Chondrocyte (in vitro differentiated cells): ENCODE measurements at regions not wholly inside any gene's neighbourhood (a gene's known extent, or its start where the extent isn't known, plus 50 kb on each side); places are given as distances from the start of the nearest gene placed in this dataset.

ENCODE experiments used
- DNase-seq: peaks from one replicate; pipeline ENCODE4 v3.0.0; 2021; ENCODE audit warnings: mixed read lengths, low spot score
- H3K27ac Mint-ChIP-seq: one replicate; pipeline ENCODE4 v1.8.0; 2021; ENCODE audit warnings: mild to moderate bottlenecking, moderate library complexity, mixed read lengths; ENCODE audit not compliant: unreplicated experiment
- H3K27me3 Mint-ChIP-seq: 2 replicates; pipeline ENCODE4 v1.8.0; 2021; ENCODE audit warnings: low read depth, mixed read lengths
- H3K36me3 Mint-ChIP-seq: 2 replicates; pipeline ENCODE4 v1.8.0; 2021; ENCODE audit warnings: low read depth, mixed read lengths
- H3K4me1 Mint-ChIP-seq: 2 replicates; pipeline ENCODE4 v1.8.0; 2021; ENCODE audit warnings: low read depth, mild to moderate bottlenecking, mixed read lengths
- H3K4me3 Mint-ChIP-seq: one replicate; pipeline ENCODE4 v1.8.0; 2021; ENCODE audit warnings: mild to moderate bottlenecking, moderate library complexity, mixed read lengths; ENCODE audit not compliant: unreplicated experiment
- H3K9me3 Mint-ChIP-seq: 2 replicates; pipeline ENCODE4 v1.8.0; 2021; ENCODE audit warnings: low read depth, mixed read lengths
- TF ChIP-seq, protein P1 (sequence below): fragments of 200-600 bp; sonication (generic); IDR thresholded peaks from 2 replicates; pipeline ENCODE4 v1.5.0; 2021; ENCODE audit warnings: antibody characterized with exemption, mild to moderate bottlenecking, moderate library complexity

DNA sequence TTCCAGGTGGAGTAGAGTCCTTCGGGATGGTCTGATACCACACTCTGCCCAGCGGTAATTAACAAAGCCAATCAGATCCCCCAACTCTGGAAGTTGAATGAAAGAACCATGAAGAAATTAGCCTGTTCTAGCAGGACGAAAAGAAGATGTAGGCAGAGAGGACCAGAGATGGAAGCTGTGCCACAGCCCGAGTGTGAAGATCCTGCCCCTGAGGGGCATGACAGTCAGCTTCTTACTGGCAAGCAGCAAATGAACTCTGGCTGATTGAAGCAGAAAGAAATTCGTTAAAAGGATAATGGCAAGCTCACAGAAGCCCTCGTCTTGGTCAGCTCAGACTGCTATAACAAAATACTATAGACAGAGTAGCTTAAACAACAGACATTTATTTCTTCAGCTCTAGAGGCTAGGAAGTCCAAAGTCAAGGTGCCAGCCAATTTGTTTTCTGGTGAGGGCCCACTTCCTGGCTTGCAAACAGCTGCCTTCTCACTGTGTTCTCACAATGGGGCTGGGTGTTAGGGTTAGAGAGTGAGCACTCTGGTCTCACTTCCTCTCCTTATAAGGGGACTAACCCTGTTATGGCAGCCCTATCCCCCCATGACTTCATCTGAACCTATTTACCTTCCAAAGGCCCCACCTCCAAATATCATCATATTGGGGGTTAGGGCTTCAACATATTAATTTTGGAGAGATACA, 307.1 kb downstream of the VPS13C start:
- H3K27ac Mint-ChIP-seq, result no peak overlapping the region
- H3K4me3 Mint-ChIP-seq, result no peak overlapping the region
- no peaks in the 10 kb centered on the region for H3K36me3 Mint-ChIP-seq
- no peaks in the 10 kb centered on the region for H3K4me1 Mint-ChIP-seq
- DNase-seq, result no peak
- TF ChIP-seq, protein P1, sequence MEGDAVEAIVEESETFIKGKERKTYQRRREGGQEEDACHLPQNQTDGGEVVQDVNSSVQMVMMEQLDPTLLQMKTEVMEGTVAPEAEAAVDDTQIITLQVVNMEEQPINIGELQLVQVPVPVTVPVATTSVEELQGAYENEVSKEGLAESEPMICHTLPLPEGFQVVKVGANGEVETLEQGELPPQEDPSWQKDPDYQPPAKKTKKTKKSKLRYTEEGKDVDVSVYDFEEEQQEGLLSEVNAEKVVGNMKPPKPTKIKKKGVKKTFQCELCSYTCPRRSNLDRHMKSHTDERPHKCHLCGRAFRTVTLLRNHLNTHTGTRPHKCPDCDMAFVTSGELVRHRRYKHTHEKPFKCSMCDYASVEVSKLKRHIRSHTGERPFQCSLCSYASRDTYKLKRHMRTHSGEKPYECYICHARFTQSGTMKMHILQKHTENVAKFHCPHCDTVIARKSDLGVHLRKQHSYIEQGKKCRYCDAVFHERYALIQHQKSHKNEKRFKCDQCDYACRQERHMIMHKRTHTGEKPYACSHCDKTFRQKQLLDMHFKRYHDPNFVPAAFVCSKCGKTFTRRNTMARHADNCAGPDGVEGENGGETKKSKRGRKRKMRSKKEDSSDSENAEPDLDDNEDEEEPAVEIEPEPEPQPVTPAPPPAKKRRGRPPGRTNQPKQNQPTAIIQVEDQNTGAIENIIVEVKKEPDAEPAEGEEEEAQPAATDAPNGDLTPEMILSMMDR, result no peak
- peaks cover 9% of the 10 kb centered on the region for H3K27me3 Mint-ChIP-seq
- no peaks in the 10 kb centered on the region for H3K9me3 Mint-ChIP-seq

DNA sequence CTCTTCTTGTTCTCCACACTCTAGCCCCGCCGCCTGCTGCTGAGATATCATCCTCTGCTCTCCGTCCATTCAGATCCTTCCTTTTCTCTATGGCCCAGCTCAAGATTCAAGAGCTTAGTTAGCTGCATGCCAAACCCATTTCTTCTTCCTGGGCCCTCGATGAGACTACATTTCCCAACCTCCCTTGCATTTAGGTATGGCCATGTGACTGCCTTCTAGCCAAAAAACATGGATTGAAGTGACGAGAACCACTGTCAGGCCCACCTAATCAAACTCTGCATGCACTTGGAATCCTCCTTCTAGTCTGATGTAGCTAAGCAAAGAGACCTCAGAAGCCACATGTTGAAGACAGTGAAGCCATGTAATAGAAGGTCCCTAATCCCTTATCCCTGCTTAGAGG, 308.2 kb downstream of the VPS13C start:
- TF ChIP-seq, protein P1, result no peak
- H3K4me1 Mint-ChIP-seq, result no peaks in the 10 kb centered on the region
- H3K27ac Mint-ChIP-seq, result no peak overlapping the region
- H3K36me3 Mint-ChIP-seq, result no peaks in the 10 kb centered on the region
- H3K4me3 Mint-ChIP-seq, result no peak overlapping the region
- peaks cover 9% of the 10 kb centered on the region for H3K27me3 Mint-ChIP-seq
- no peak for DNase-seq
- no peaks in the 10 kb centered on the region for H3K9me3 Mint-ChIP-seq

DNA sequence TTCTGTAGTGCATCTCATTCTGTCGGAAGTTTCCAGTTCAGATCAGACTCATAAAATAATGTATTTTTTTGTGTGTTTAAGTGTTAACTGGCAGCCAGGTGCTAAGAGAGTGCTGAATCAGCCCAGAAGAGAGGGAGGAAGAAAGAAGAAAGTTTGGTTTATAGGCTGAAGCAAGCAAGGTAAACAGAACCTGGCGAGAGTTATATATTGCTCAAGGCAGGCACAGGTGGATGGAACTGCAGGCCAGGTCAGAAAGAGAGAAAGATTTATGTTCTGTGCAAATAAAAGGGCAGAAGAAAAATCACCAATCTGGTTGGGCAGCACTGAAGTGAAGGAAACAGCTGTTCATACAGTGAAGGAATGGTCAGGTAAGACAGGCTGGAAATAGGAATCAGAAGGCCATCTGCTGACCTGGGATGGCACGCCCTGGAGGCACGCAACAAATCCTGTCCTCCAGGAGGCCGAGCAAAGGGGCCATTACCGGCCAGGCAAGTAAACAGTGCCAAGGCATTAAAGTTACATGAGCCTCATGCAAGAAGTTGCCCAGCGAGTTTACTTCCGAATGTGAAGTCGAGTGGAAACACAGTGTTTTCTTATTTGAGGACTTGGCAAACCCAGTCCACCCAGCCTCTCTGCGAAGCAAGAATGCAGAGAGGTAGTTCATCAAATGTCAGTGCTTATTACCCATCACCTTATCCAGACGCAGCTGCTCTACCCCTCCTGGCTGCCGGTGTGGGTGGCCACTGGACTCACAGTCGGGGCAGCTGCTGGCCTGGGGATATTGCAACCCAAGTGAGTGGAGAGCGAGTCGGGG, 309.8 kb downstream of the VPS13C start:
- H3K27ac Mint-ChIP-seq, result no peak overlapping the region
- H3K9me3 Mint-ChIP-seq, result no peaks in the 10 kb centered on the region
- no peaks in the 10 kb centered on the region for H3K36me3 Mint-ChIP-seq
- no peak for DNase-seq
- TF ChIP-seq, protein P1, result no peak
- peaks cover 6% of the 10 kb centered on the region for H3K27me3 Mint-ChIP-seq
- H3K4me3 Mint-ChIP-seq, result no peak overlapping the region
- no peaks in the 10 kb centered on the region for H3K4me1 Mint-ChIP-seq

DNA sequence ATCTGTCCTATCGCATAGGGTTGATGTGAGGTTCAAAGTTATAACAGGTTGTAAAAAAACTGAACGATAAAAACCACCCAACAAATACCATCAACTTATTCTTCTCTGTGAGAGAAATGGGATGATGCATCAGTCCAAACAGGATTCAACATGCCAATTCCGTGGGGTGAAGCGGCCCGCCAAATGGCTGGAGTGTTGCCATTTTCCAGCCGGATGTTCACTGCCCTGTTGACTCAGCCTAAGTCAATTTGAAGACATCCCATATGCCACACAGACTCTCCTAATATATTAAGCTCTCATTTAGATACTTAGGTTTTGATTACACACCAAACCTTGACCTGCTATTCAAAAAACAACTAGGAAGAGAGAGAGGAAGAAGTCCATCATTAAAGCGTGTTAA, 311.1 kb downstream of the VPS13C start:
- H3K27me3 Mint-ChIP-seq, result peaks cover 2% of the 10 kb centered on the region
- H3K9me3 Mint-ChIP-seq, result no peaks in the 10 kb centered on the region
- H3K36me3 Mint-ChIP-seq, result no peaks in the 10 kb centered on the region
- H3K4me3 Mint-ChIP-seq, result no peak overlapping the region
- DNase-seq, result no peak
- no peaks in the 10 kb centered on the region for H3K4me1 Mint-ChIP-seq
- TF ChIP-seq, protein P1, result no peak
- no peak overlapping the region for H3K27ac Mint-ChIP-seq

DNA sequence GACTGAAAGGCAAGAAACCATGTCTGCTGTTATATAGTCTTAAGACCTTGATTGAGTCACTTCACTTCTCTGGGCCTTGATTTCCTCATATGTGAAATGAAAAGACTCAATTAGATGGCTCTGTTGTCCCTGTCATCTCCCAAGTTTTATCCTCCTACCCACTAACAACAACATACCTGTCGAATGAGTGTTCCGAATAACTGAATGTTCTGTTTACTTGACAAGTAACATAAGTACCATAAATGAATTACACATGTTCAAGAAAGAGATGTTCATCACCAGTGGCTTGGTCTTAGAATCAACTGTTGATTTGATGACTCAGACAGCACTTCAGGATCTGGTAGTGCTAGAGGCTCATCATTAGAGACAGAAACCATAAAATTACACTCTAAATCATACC, 311.7 kb downstream of the VPS13C start:
- DNase-seq, result no peak

More for the DNA sequence above, 311.7 kb downstream of the VPS13C start:
- TF ChIP-seq, protein P1, result no peak
- no peak overlapping the region for H3K4me3 Mint-ChIP-seq
- no peaks in the 10 kb centered on the region for H3K36me3 Mint-ChIP-seq
- no peaks in the 10 kb centered on the region for H3K9me3 Mint-ChIP-seq
- peaks cover 3% of the 10 kb centered on the region for H3K27me3 Mint-ChIP-seq
- no peak overlapping the region for H3K27ac Mint-ChIP-seq
- no peaks in the 10 kb centered on the region for H3K4me1 Mint-ChIP-seq
